GM12878 (cell line): ENCODE measurements at regions not wholly inside any gene's neighbourhood (a gene's known extent, or its start where the extent isn't known, plus 50 kb on each side); places are given as distances from the start of the nearest gene placed in this dataset.

Source experiments
- ATAC-seq: fragments of 200-7000 bp; cut with Tn5 transposase; 3 replicates; pipeline ENCODE4 v1.9.1; 2020; ENCODE audit warnings: mild to moderate bottlenecking, moderate library complexity
- BruUV-seq: library from RNA; stranded (reverse); fragments of 400-500 nt; replicated peaks from 2 replicates; lab custom pipeline; 2021; lab: Mats Ljungman, UMichigan
- CTCF ChIA-PET: fragments of 300-600 bp; sonication (Branson Sonifier 250); formaldehyde crosslinking; extraction: SDS; loops from one replicate; lab custom pipeline; 2021; ENCODE audit warnings: inconsistent platforms; lab: Yijun Ruan, JAX
- POLR2A ChIA-PET: fragments of 350-600 bp; formaldehyde crosslinking; extraction: SDS; loops from one replicate; lab custom pipeline; 2021; ENCODE audit warnings: inconsistent platforms; lab: Charles Lee
- RAD21 ChIA-PET: fragments of 300-600 bp; sonication (Branson Sonifier 250); formaldehyde crosslinking; loops from one replicate; lab custom pipeline; 2023; ENCODE audit warnings: antibody characterized with exemption; ENCODE audit not compliant: unreplicated experiment; lab: Charles Lee
- SMC1A ChIA-PET: fragments of 300-600 bp; sonication (Branson Sonifier 250); formaldehyde crosslinking; loops from one replicate; lab custom pipeline; 2023; ENCODE audit not compliant: unreplicated experiment, uncharacterized antibody; lab: Charles Lee
- DNase-seq: peaks from one replicate; pipeline ENCODE4 v3.0.0-alpha.2; 2011; ENCODE audit warnings: low read depth, low spot score
- FAIRE-seq: peaks from 3 replicates; lab custom pipeline; 2011; peaks lifted over from hg19 to GRCh38; lab: Jason Lieb, UNC
- H2AFZ ChIP-seq: 2 replicates; pipeline ENCODE4 v1.6.0; 2011; ENCODE audit warnings: low read depth, low read length, control low read depth; ENCODE audit not compliant: control insufficient read depth
- H3K27ac ChIP-seq: 2 replicates; pipeline ENCODE4 v1.5.1; 2011; ENCODE audit warnings: control low read depth; ENCODE audit not compliant: control insufficient read depth, insufficient read depth
- H3K27me3 ChIP-seq, 2 experiments: replicated peaks in 1 of 2; 2 replicates each; pipeline versions ENCODE4 v1.6.0 to v1.6.1; 2011; ENCODE audit warnings: low read length in 1 of 2; ENCODE audit not compliant: control insufficient read depth in 2 of 2, insufficient read depth in 2 of 2
- H3K36me3 ChIP-seq, 2 experiments: 2 replicates each; pipeline ENCODE4 v1.5.1; 2011; ENCODE audit warnings: low read length in 1 of 2; ENCODE audit not compliant: control insufficient read depth in 2 of 2, insufficient read depth in 2 of 2
- H3K4me1 ChIP-seq: 2 replicates; pipeline ENCODE4 v1.6.1; 2011; ENCODE audit warnings: mild to moderate bottlenecking, low read length, moderate library complexity, mixed read lengths; ENCODE audit not compliant: control insufficient read depth, insufficient read depth
- H3K4me2 ChIP-seq: 2 replicates; pipeline ENCODE4 v1.6.0; 2011; ENCODE audit warnings: control low read depth; ENCODE audit not compliant: control insufficient read depth, insufficient read depth
- H3K4me3 ChIP-seq: fragments of 200-600 bp; sonication (generic); 2 replicates; pipeline ENCODE4 v1.5.1; 2016
- H3K79me2 ChIP-seq: 2 replicates; pipeline ENCODE4 v1.6.0; 2011; ENCODE audit warnings: low read length; ENCODE audit not compliant: control insufficient read depth, insufficient read depth
- H3K9ac ChIP-seq: 2 replicates; pipeline ENCODE4 v1.8.0; 2011; ENCODE audit warnings: low read length, control low read depth, mixed read lengths; ENCODE audit not compliant: control insufficient read depth, insufficient read depth
- H3K9me3 ChIP-seq: replicated peaks from 3 replicates; pipeline ENCODE4 v1.5.1; 2011; ENCODE audit warnings: mild to moderate bottlenecking, low read length; ENCODE audit not compliant: control insufficient read depth, insufficient read depth
- H4K20me1 ChIP-seq: 2 replicates; pipeline ENCODE4 v1.6.0; 2011; ENCODE audit not compliant: control insufficient read depth, insufficient read depth
- YBX1 ChIP-seq: fragments of 450-650 bp; IDR thresholded peaks from 2 replicates; pipeline ENCODE4 v1.6.1; 2016; ENCODE audit warnings: antibody characterized with exemption
- ZNF622 ChIP-seq: fragments of 450-650 bp; IDR thresholded peaks from 2 replicates; pipeline ENCODE4 v1.6.1; 2017; ENCODE audit warnings: mild to moderate bottlenecking, inconsistent platforms
- WGBS: methylation state at CpG from one replicate; pipeline ENCODE4 v1.1.6; 2016; ENCODE audit warnings: low lambda C conversion rate; ENCODE audit not compliant: insufficient replicate concordance, insufficient coverage; ENCODE audit errors: missing lambda C conversion rate; 5-methylcytosine and 5-hydroxymethylcytosine counted together
- in situ Hi-C: fragments of 300-500 bp; cut with MboI; formaldehyde crosslinking; loops from 9 replicates; pipeline ENCODE4 v1.14.3; 2018; ENCODE audit warnings: mixed read lengths
- intact Hi-C: fragments of 100-400 bp; cut with micrococcal nuclease; formaldehyde crosslinking; loops from one replicate; pipeline ENCODE4 v1.14.2; 2022; ENCODE audit not compliant: unreplicated experiment
- TF ChIP-seq, protein P1 (sequence below): fragments of 450-650 bp; IDR thresholded peaks from 2 replicates; pipeline ENCODE4 v1.6.1; 2016; ENCODE audit warnings: mild to moderate bottlenecking
- TF ChIP-seq, protein P2 (sequence below): IDR thresholded peaks from 2 replicates; pipeline ENCODE4 v1.6.1; 2011; ENCODE audit warnings: borderline replicate concordance, low read depth, mild to moderate bottlenecking, moderate library complexity, low read length; ENCODE audit not compliant: insufficient read depth, poor library complexity, severe bottlenecking
- TF ChIP-seq, protein P3 (sequence below): fragments of 450-650 bp; IDR thresholded peaks from 2 replicates; pipeline ENCODE4 v1.6.1; 2017; ENCODE audit warnings: antibody characterized with exemption, mild to moderate bottlenecking, moderate library complexity
- TF ChIP-seq, protein P4 (sequence below): fragments of 450-650 bp; IDR thresholded peaks from 2 replicates; pipeline ENCODE4 v1.6.1; 2017; ENCODE audit warnings: borderline replicate concordance

DNA sequence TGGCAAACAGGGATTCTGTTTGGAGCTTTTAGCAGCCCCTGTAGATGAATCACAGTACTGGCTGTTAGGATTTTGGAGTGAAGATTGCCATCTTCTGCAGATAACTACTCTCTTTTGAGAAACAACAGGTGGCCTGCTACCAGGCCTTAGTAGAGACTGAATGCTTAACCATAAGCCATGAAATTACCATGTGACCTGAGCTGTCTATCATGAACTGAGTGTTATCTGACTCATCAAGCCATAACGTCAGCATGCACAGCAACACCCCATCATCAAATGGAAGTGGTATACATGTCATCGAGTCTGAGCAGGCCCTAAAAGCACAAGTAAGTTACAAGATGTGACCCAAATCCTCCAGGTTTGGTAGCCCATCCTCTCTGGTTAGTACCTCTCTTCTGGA, 132.6 kb downstream of the GPR63 start:
- POLR2A ChIA-PET: no interaction called here
- BruUV-seq: no TSS peak
- intact Hi-C loops: no loop called here

DNA sequence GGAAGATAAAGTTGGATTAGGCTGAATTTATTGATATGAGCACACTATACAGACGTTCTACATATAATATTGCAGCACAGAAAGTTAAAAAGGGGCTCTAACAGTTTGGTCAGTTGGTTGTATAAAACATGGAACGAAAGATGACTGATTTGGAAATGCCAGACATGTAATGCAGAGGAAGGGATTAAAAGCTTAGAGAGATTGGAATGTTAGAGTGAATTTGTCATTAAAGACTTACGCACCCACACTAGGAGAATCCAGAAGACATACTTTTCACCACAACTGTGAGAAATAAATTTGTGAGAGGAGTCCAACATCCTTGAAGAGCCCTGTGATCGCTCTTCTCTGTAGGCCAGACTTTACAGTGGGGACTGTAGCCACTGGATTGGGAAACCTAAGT, 134.7 kb downstream of the GPR63 start:
- in situ Hi-C loops (no loop called here), intact Hi-C loops (no loop called here)
- Histone ChIP-seq H2AFZ (no peak overlapping the region), H3K9ac (no peak overlapping the region), H3K4me3 (no peak overlapping the region), H3K4me2 (no peak overlapping the region), H3K79me2 (no peaks in the 10 kb centered on the region), H3K36me3 (no peaks in the 10 kb centered on the region), H4K20me1 (no peaks in the 10 kb centered on the region), H3K27ac (no peak overlapping the region), H3K9me3 (no peaks in the 10 kb centered on the region), H3K27me3 (no peaks in the 10 kb centered on the region), H3K4me1 (no peaks in the 10 kb centered on the region)
- POLR2A ChIA-PET: no interaction called here
- BruUV-seq: no TSS peak
- no peak for ATAC-seq
- 12% methylated on average over 4 of the region's 4 CpGs for WGBS
- CTCF ChIA-PET: no interaction called here
- no peak for DNase-seq
- SMC1A ChIA-PET: no interaction called here
- RAD21 ChIA-PET: no interaction called here
- FAIRE-seq: no peak
- TF ChIP-seq, protein P1, sequence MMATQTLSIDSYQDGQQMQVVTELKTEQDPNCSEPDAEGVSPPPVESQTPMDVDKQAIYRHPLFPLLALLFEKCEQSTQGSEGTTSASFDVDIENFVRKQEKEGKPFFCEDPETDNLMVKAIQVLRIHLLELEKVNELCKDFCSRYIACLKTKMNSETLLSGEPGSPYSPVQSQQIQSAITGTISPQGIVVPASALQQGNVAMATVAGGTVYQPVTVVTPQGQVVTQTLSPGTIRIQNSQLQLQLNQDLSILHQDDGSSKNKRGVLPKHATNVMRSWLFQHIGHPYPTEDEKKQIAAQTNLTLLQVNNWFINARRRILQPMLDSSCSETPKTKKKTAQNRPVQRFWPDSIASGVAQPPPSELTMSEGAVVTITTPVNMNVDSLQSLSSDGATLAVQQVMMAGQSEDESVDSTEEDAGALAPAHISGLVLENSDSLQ: no peak
- no peak for TF ChIP-seq ZNF622
- TF ChIP-seq, protein P2, sequence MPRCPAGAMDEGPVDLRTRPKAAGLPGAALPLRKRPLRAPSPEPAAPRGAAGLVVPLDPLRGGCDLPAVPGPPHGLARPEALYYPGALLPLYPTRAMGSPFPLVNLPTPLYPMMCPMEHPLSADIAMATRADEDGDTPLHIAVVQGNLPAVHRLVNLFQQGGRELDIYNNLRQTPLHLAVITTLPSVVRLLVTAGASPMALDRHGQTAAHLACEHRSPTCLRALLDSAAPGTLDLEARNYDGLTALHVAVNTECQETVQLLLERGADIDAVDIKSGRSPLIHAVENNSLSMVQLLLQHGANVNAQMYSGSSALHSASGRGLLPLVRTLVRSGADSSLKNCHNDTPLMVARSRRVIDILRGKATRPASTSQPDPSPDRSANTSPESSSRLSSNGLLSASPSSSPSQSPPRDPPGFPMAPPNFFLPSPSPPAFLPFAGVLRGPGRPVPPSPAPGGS: no peak
- TF ChIP-seq, protein P3, sequence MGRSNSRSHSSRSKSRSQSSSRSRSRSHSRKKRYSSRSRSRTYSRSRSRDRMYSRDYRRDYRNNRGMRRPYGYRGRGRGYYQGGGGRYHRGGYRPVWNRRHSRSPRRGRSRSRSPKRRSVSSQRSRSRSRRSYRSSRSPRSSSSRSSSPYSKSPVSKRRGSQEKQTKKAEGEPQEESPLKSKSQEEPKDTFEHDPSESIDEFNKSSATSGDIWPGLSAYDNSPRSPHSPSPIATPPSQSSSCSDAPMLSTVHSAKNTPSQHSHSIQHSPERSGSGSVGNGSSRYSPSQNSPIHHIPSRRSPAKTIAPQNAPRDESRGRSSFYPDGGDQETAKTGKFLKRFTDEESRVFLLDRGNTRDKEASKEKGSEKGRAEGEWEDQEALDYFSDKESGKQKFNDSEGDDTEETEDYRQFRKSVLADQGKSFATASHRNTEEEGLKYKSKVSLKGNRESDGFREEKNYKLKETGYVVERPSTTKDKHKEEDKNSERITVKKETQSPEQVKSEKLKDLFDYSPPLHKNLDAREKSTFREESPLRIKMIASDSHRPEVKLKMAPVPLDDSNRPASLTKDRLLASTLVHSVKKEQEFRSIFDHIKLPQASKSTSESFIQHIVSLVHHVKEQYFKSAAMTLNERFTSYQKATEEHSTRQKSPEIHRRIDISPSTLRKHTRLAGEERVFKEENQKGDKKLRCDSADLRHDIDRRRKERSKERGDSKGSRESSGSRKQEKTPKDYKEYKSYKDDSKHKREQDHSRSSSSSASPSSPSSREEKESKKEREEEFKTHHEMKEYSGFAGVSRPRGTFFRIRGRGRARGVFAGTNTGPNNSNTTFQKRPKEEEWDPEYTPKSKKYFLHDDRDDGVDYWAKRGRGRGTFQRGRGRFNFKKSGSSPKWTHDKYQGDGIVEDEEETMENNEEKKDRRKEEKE: no peak
- TF ChIP-seq, protein P4, sequence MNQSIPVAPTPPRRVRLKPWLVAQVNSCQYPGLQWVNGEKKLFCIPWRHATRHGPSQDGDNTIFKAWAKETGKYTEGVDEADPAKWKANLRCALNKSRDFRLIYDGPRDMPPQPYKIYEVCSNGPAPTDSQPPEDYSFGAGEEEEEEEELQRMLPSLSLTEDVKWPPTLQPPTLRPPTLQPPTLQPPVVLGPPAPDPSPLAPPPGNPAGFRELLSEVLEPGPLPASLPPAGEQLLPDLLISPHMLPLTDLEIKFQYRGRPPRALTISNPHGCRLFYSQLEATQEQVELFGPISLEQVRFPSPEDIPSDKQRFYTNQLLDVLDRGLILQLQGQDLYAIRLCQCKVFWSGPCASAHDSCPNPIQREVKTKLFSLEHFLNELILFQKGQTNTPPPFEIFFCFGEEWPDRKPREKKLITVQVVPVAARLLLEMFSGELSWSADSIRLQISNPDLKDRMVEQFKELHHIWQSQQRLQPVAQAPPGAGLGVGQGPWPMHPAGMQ: no peak

More for the DNA sequence above, 132.6 kb downstream of the GPR63 start:
- DNase-seq (no peak), FAIRE-seq (no peak), ATAC-seq (peak; percentile 54; the same call in 2 of the 3 replicates)
- TF ChIP-seq, protein P1: peak; percentile 64
- no peak for TF ChIP-seq YBX1
- H3K4me3 ChIP-seq: no peak overlapping the region
- H4K20me1 ChIP-seq: no peaks in the 10 kb centered on the region
- no peaks in the 10 kb centered on the region for H3K36me3 ChIP-seq
- ChIA-PET CTCF (no interaction called here), SMC1A (no interaction called here), RAD21 (no interaction called here)
- WGBS: 17% methylated on average over 2 of the region's 2 CpGs
- H3K9ac ChIP-seq: no peak overlapping the region
- no peaks in the 10 kb centered on the region for H3K27me3 ChIP-seq
- in situ Hi-C loops: no loop called here
- no peak overlapping the region for H2AFZ ChIP-seq
- H3K4me2 ChIP-seq: no peak overlapping the region
- H3K27ac ChIP-seq: no peak overlapping the region
- no peaks in the 10 kb centered on the region for H3K79me2 ChIP-seq
- no peaks in the 10 kb centered on the region for H3K4me1 ChIP-seq
- no peaks in the 10 kb centered on the region for H3K9me3 ChIP-seq
